Lower leg skin (tissue), 4 donors: ENCODE measurements at regions not wholly inside any gene's neighbourhood (a gene's known extent, or its start where the extent isn't known, plus 50 kb on each side); places are given as distances from the start of the nearest gene placed in this dataset.

Experiments used
- DNase-seq, 2 donors: peaks; one replicate each; pipeline ENCODE4 v3.0.0-alpha.2; 2019; ENCODE audit warnings: low spot score in 2 of 2
- H3K4me3 ChIP-seq: fragments of 200-600 bp; sonication (generic); 2 replicates; pipeline ENCODE4 v1.5.1; 2017; ENCODE audit warnings: mild to moderate bottlenecking, low read depth; ENCODE audit not compliant: poor library complexity, severe bottlenecking
- CTCF ChIP-seq, 3 donors: fragments of 450-650 bp; IDR thresholded peaks; one replicate each; pipeline ENCODE4 v1.5.1; 2016; ENCODE audit warnings: antibody characterized with exemption in 3 of 3, mild to moderate bottlenecking in 3 of 3, moderate library complexity in 2 of 3
- POLR2A ChIP-seq, 2 donors: fragments of 450-650 bp; IDR thresholded peaks; one replicate each; pipeline ENCODE4 v1.6.1; 2016 to 2017; ENCODE audit warnings: antibody characterized with exemption in 2 of 2, mild to moderate bottlenecking in 1 of 2, moderate library complexity in 1 of 2
- WGBS, 2 donors: methylation state at CpG; one replicate each; pipeline ENCODE4 v1.1.5; 2018; 5-methylcytosine and 5-hydroxymethylcytosine counted together
- intact Hi-C: fragments of 100-400 bp; cut with DNase I; formaldehyde crosslinking; loops from one replicate; pipeline ENCODE4 v1.15.0; 2023; ENCODE audit warnings: low total_unique reads

GRCh38 chr5:67266654-67267350 lies 70.2 kb upstream of the CD180 start:
- no peak overlapping the region for H3K4me3 ChIP-seq
- no peak for TF ChIP-seq CTCF (IDR thresholded peaks at IDR 0.05)
- no peak for TF ChIP-seq POLR2A (IDR thresholded peaks at IDR 0.05)
- no peak for DNase-seq
- WGBS, 2 donors, result 96% methylated on average over 6 of the region's 6 CpGs
- intact Hi-C loops, result no loop called here

GRCh38 chr5:67265951-67266350 lies 69.4 kb upstream of the CD180 start:
- intact Hi-C loops, result no loop called here
- no peak overlapping the region for H3K4me3 ChIP-seq
- 86 to 89% methylated on average over 1 of the region's 1 CpG for WGBS, 2 donors
- DNase-seq, result no peak
- TF ChIP-seq POLR2A (IDR thresholded peaks at IDR 0.05), result no peak
- no peak for TF ChIP-seq CTCF (IDR thresholded peaks at IDR 0.05)

DNA sequence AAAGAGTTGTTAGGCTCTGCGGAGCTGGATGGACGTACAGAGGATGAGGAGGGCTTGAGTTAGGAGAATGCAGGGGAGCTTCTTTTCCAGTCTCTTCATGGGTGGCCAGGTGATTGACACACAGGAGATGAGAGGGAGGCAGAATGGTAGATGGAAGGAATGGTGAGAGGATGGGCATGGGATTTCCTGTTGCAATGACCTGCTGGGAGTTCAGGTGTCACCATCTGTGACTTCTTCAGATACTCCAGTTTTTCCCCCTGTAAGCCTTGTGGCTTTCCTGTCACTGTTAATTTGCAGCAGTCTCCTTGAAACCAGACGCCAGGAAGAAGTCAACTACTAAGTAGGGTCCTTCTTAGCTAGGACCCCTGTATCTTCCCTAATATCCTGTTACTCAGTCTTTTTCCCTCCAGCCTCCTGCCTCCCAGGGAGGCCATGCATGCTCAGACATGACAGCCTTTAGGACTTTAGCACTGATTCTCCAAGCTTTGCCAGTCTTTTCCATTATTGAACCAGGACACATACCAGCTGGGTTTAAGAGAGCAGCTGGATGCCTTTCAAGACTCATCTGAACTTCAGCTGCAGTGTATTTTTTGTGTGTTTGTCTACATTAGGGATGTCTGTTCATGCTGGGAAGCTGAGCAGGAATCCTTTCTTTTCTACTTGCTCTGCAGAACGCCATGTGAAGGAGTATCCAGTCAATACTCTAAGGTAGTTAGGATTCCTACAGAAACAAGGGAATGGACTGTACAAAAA lies 67.2 kb upstream of the CD180 start:
- WGBS, 2 donors, result 91 to 95% methylated on average over 4 of the region's 4 CpGs
- no peak overlapping the region for H3K4me3 ChIP-seq
- TF ChIP-seq CTCF (IDR thresholded peaks at IDR 0.05), result no peak
- no peak for TF ChIP-seq POLR2A (IDR thresholded peaks at IDR 0.05)
- intact Hi-C loops, result no loop called here
- DNase-seq, result no peak

GRCh38 chr5:67262956-67263355 lies 66.4 kb upstream of the CD180 start:
- no peak overlapping the region for H3K4me3 ChIP-seq
- no peak for DNase-seq
- intact Hi-C loops, result no loop called here
- TF ChIP-seq POLR2A (IDR thresholded peaks at IDR 0.05) (no peak), CTCF (IDR thresholded peaks at IDR 0.05) (no peak)

DNA sequence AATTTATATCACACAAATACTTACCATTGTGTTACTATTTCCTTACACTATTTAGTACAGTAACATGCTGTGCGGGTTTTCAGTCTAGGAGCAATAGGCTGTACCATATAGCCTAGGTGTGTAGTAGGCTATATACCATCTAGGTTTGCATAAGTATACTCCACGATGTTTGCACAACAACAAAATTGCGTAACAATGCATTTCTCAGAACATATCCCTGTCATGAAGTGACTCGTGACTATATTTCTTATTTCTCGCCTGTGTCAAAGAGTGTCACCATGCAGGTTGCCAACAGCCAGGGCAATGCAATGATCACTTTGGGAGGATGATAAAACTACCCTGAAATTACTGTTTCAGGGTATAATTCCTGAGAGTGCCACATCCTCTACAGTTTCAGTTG lies 65.6 kb upstream of the CD180 start:
- no peak for TF ChIP-seq CTCF (IDR thresholded peaks at IDR 0.05)
- no peak for TF ChIP-seq POLR2A (IDR thresholded peaks at IDR 0.05)
- intact Hi-C loops, result no loop called here
- no peak overlapping the region for H3K4me3 ChIP-seq
- WGBS, 2 donors, result 69 to 84% methylated on average over 5 of the region's 5 CpGs
- no peak for DNase-seq
